ENCODE measurements at regions not wholly inside any gene's neighbourhood (a gene's known extent, or its start where the extent isn't known, plus 50 kb on each side); places are given as distances from the start of the nearest gene placed in this dataset.

DNA sequence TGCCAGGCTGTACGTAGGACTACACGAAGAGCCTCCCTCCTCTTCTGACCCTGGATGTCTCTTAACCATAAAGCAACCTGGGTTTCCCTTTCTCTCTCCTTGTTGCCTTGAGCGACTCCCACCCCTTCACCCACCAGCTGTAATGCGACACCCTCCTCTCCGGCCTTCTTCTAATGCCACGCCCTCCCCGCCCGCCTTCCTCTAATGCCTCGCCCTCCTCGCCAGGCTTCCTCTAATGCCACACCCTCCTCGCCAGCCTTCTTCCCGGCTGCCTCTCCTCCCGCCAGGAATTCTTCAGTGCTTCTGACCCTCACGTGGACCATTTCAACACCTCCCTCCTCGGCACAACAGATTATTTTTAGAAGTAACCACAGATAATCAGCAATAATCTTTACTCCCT, 348.5 kb upstream of the SHH start:
- CTCF ChIA-PET: no interaction called here
- DNase-seq (ENCODE audit: low read depth, low spot score): no peak
- no peaks in the 10 kb centered on the region for H3K27me3 ChIP-seq (ENCODE audit: control insufficient read depth, insufficient read depth, low read length)

DNA sequence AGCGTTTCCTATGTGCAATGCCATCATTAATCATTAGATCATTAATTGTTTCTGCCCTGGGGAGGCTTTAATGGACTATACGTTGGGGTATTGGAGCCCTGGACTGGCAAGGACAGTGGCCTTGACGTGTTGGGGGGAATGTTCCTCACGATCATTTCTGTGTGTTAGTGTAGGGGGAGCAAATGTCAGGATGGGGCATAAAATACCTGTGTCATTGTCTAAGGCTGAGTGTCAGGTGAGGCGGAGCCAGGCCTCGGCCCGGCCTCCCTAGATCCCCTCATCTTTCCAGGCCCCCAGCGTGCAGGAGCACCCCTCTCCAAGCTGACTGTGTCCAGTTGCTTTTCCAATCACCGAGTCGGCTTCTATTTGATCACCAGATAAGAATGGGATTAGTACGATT, 346.4 kb upstream of the SHH start:
- ChIA-PET CTCF (no interaction called here), POLR2A (no interaction called here)
- intact Hi-C loops (cut with micrococcal nuclease; ENCODE audit: unreplicated experiment): no loop called here

More for the DNA sequence above, 348.5 kb upstream of the SHH start:
- H3K9me3 ChIP-seq (ENCODE audit: control insufficient read depth, insufficient read depth, low read depth, low read length): no peaks in the 10 kb centered on the region
- BruUV-seq (replicated peaks): no TSS peak
- POLR2A ChIA-PET: no interaction called here
- no peak for TF ChIP-seq POLR2AphosphoS5 (IDR thresholded peaks at IDR 0.05; ENCODE audit: low read depth, low read length)
- TF ChIP-seq TCF7L2 (IDR thresholded peaks at IDR 0.05; ENCODE audit: low read depth, low read length): no peak
- TF ChIP-seq, protein P1, sequence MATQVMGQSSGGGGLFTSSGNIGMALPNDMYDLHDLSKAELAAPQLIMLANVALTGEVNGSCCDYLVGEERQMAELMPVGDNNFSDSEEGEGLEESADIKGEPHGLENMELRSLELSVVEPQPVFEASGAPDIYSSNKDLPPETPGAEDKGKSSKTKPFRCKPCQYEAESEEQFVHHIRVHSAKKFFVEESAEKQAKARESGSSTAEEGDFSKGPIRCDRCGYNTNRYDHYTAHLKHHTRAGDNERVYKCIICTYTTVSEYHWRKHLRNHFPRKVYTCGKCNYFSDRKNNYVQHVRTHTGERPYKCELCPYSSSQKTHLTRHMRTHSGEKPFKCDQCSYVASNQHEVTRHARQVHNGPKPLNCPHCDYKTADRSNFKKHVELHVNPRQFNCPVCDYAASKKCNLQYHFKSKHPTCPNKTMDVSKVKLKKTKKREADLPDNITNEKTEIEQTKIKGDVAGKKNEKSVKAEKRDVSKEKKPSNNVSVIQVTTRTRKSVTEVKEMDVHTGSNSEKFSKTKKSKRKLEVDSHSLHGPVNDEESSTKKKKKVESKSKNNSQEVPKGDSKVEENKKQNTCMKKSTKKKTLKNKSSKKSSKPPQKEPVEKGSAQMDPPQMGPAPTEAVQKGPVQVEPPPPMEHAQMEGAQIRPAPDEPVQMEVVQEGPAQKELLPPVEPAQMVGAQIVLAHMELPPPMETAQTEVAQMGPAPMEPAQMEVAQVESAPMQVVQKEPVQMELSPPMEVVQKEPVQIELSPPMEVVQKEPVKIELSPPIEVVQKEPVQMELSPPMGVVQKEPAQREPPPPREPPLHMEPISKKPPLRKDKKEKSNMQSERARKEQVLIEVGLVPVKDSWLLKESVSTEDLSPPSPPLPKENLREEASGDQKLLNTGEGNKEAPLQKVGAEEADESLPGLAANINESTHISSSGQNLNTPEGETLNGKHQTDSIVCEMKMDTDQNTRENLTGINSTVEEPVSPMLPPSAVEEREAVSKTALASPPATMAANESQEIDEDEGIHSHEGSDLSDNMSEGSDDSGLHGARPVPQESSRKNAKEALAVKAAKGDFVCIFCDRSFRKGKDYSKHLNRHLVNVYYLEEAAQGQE (IDR thresholded peaks at IDR 0.05; ENCODE audit: insufficient read depth in 1 of 2, low read depth in 2 of 2, low read length in 1 of 2): no peak
- TF ChIP-seq, protein P2, sequence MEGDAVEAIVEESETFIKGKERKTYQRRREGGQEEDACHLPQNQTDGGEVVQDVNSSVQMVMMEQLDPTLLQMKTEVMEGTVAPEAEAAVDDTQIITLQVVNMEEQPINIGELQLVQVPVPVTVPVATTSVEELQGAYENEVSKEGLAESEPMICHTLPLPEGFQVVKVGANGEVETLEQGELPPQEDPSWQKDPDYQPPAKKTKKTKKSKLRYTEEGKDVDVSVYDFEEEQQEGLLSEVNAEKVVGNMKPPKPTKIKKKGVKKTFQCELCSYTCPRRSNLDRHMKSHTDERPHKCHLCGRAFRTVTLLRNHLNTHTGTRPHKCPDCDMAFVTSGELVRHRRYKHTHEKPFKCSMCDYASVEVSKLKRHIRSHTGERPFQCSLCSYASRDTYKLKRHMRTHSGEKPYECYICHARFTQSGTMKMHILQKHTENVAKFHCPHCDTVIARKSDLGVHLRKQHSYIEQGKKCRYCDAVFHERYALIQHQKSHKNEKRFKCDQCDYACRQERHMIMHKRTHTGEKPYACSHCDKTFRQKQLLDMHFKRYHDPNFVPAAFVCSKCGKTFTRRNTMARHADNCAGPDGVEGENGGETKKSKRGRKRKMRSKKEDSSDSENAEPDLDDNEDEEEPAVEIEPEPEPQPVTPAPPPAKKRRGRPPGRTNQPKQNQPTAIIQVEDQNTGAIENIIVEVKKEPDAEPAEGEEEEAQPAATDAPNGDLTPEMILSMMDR (IDR thresholded peaks at IDR 0.05): no peak
- TF ChIP-seq SIN3A (IDR thresholded peaks at IDR 0.05; ENCODE audit: borderline replicate concordance, insufficient read depth, low read depth, low read length): no peak
- ATAC-seq: no peak
- no peak overlapping the region for H3K27ac ChIP-seq (ENCODE audit: low read length)
- in situ Hi-C loops (cut with HindIII; ENCODE audit: low pct_unique_long_range_greater_than_20kb, low sequenced_read_pairs) (no loop called here), intact Hi-C loops (cut with micrococcal nuclease; ENCODE audit: unreplicated experiment) (no loop called here)
- no peak overlapping the region for H3K4me3 ChIP-seq (ENCODE audit: low read depth in 2 of 2, low read length in 2 of 2)
- no peaks in the 10 kb centered on the region for H3K36me3 ChIP-seq (ENCODE audit: control insufficient read depth, insufficient read depth, low read length)
- 0 out of 2 replicates have a peak, but pooled peaks cover 9% of the 10 kb centered on the region for H3K4me1 ChIP-seq (ENCODE audit: control insufficient read depth, insufficient read depth, low read length)

More for the DNA sequence above, 346.4 kb upstream of the SHH start:
- no peaks in the 10 kb centered on the region for H3K36me3 ChIP-seq (ENCODE audit: control insufficient read depth, insufficient read depth, low read length)
- H3K4me1 ChIP-seq (ENCODE audit: control insufficient read depth, insufficient read depth, low read length): 0 out of 2 replicates have a peak, but pooled peaks cover 9% of the 10 kb centered on the region
- H3K27ac ChIP-seq (ENCODE audit: low read length): no peak overlapping the region
- in situ Hi-C loops (cut with HindIII; ENCODE audit: low pct_unique_long_range_greater_than_20kb, low sequenced_read_pairs): no loop called here
- no peak for DNase-seq (ENCODE audit: low read depth, low spot score)
- TF ChIP-seq, protein P2 (IDR thresholded peaks at IDR 0.05): no peak
- no TSS peak for BruUV-seq (replicated peaks)
- no peak overlapping the region for H3K4me3 ChIP-seq (ENCODE audit: low read depth in 2 of 2, low read length in 2 of 2)
- ATAC-seq: no peak
- no peaks in the 10 kb centered on the region for H3K9me3 ChIP-seq (ENCODE audit: control insufficient read depth, insufficient read depth, low read depth, low read length)
- no peaks in the 10 kb centered on the region for H3K27me3 ChIP-seq (ENCODE audit: control insufficient read depth, insufficient read depth, low read length)

All from Panc1 (cell line).